GM10248 (cell line): ENCODE measurements at regions not wholly inside any gene's neighbourhood (a gene's known extent, or its start where the extent isn't known, plus 50 kb on each side); places are given as distances from the start of the nearest gene placed in this dataset.
"Not testable (repeated sequence)": the region's sequence is repeated elsewhere in the genome, so short reads cannot be mapped to it uniquely, and the experiment has no call there.

ENCODE experiments used
- CTCF ChIA-PET: fragments of 300-600 bp; sonication (Branson Sonifier 250); formaldehyde crosslinking; extraction: SDS; loops from one replicate; lab custom pipeline; 2021; ENCODE audit warnings: antibody characterized with exemption; lab: Yijun Ruan, JAX
- POLR2A ChIA-PET: fragments of 350-650 bp; sonication (Branson Sonifier 250); formaldehyde crosslinking; extraction: SDS; loops from one replicate; lab custom pipeline; 2020; ENCODE audit warnings: antibody characterized with exemption; lab: Yijun Ruan, JAX
- DNase-seq: peaks from one replicate; pipeline ENCODE4 v3.0.0; 2012; ENCODE audit errors: extremely low spot score
- CTCF ChIP-seq: IDR thresholded peaks from 2 replicates; pipeline ENCODE4 v1.5.1; 2012; ENCODE audit warnings: mild to moderate bottlenecking, low read depth; ENCODE audit errors: extremely low read depth, missing control alignments, control extremely low read depth

GRCh38 chr6:56789879-56790278 is 147.2 kb upstream of the DST start:
- POLR2A ChIA-PET = no interaction called here
- DNase-seq = no peak
- TF ChIP-seq CTCF = no peak
- CTCF ChIA-PET = interaction anchor here (1.1 to 2.4 kb wide), 2 partner anchors 8 to 32 kb away, joined by 3 to 8 read pairs; no protein-coding TSS in a partner anchor

GRCh38 chr6:56789342-56789741 is 146.7 kb upstream of the DST start:
- no peak for TF ChIP-seq CTCF
- ChIA-PET POLR2A (no interaction called here), CTCF (interaction anchor here (1.1 to 2.4 kb wide), 2 partner anchors 9 to 32 kb away, joined by 3 to 8 read pairs; no protein-coding TSS in a partner anchor)
- no peak for DNase-seq

- POLR2A ChIA-PET = no interaction called here
- CTCF ChIA-PET = interaction anchor here (1.0 to 1.8 kb wide), 2 partner anchors 13 to 42 kb away, joined by 3 to 4 read pairs; no protein-coding TSS in a partner anchor
- no peak for DNase-seq
- TF ChIP-seq CTCF = no peak
These were observed 144.5 kb upstream of the DST start for GRCh38 chr6:56787209-56787608.

GRCh38 chr6:56786256-56786655 is 143.6 kb upstream of the DST start:
- CTCF ChIA-PET = interaction anchor here (1.0 to 1.8 kb wide), 3 partner anchors 12 to 65 kb away, joined by 3 to 4 read pairs (median 4); no protein-coding TSS in a partner anchor
- no peak for DNase-seq
- TF ChIP-seq CTCF = no peak

GRCh38 chr6:56785536-56785935 is 142.8 kb upstream of the DST start:
- DNase-seq, POLR2A ChIA-PET: not testable (repeated sequence)
- CTCF ChIA-PET = interaction anchor here (1.5 to 1.8 kb wide), 2 partner anchors 11 to 66 kb away, joined by 4 read pairs; no protein-coding TSS in a partner anchor

More at GRCh38 chr6:56786256-56786655, 143.6 kb upstream of the DST start:
- POLR2A ChIA-PET = no interaction called here

GRCh38 chr6:56780109-56780508 is 137.4 kb upstream of the DST start:
- CTCF ChIA-PET, POLR2A ChIA-PET, DNase-seq: not testable (repeated sequence)

GRCh38 chr6:56778503-56778902 is 135.8 kb upstream of the DST start:
- DNase-seq, POLR2A ChIA-PET, CTCF ChIA-PET: not testable (repeated sequence)

- no peak for DNase-seq
- CTCF ChIA-PET = interaction anchor here (1.2 kb wide), 3 partner anchors 11 to 18 kb away, joined by 3 to 4 read pairs (median 3); no protein-coding TSS in a partner anchor
- TF ChIP-seq CTCF = no peak
- POLR2A ChIA-PET = no interaction called here
These were observed 132.9 kb upstream of the DST start for GRCh38 chr6:56775498-56776166.
